ENCODE measurements at regions not wholly inside any gene's neighbourhood (a gene's known extent, or its start where the extent isn't known, plus 50 kb on each side); places are given as distances from the start of the nearest gene placed in this dataset.

- DNase-seq (ENCODE audit: low read depth) = no peak
- H3K4me3 ChIP-seq (ENCODE audit: low read depth, low read length) = no peak overlapping the region
- TF ChIP-seq, protein P1, sequence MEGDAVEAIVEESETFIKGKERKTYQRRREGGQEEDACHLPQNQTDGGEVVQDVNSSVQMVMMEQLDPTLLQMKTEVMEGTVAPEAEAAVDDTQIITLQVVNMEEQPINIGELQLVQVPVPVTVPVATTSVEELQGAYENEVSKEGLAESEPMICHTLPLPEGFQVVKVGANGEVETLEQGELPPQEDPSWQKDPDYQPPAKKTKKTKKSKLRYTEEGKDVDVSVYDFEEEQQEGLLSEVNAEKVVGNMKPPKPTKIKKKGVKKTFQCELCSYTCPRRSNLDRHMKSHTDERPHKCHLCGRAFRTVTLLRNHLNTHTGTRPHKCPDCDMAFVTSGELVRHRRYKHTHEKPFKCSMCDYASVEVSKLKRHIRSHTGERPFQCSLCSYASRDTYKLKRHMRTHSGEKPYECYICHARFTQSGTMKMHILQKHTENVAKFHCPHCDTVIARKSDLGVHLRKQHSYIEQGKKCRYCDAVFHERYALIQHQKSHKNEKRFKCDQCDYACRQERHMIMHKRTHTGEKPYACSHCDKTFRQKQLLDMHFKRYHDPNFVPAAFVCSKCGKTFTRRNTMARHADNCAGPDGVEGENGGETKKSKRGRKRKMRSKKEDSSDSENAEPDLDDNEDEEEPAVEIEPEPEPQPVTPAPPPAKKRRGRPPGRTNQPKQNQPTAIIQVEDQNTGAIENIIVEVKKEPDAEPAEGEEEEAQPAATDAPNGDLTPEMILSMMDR (IDR thresholded peaks at IDR 0.05; ENCODE audit: low read depth, low read length, missing control alignments) = no peak
These were observed 465.5 kb downstream of the INSC start for GRCh38 chr11:15580056-15580774.

DNA sequence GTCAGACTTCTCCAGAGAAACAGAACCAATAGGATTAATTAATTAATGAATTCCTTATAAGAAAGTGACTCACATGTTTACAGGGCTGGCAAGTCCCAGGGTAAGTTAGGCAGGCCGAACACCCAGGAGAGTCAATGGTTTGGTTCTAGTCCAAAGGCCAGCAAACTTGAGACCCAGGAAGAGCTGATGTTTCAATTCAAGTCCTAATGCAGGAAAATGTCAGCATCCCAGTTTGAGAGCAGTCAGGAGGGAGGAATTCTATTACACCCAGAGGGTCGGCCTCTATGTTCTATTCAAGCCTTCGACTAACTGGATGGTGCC, 466.0 kb downstream of the INSC start:
- TF ChIP-seq, protein P1 (IDR thresholded peaks at IDR 0.05; ENCODE audit: low read depth, low read length, missing control alignments) = no peak
- H3K4me3 ChIP-seq (ENCODE audit: low read depth, low read length) = no peak overlapping the region
- DNase-seq (ENCODE audit: low read depth) = no peak

DNA sequence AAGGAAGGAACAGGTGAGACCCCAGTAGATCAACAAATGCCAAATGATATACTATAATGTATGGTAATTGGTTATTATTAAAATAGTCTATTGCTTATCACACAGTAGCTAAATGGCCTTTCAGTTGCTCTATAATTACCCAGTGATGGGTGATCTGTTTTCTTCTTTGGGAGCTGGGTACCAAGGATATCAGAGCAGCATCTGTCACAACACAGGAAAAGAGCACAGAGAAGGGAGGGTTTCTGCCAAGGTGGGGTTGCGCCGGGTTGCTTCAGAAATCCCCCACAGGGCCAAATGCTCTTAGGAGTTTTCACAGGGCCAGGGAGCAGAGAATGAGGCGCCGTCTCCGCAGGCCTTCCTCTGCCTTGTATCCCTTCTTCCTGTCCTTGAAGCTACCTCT, 469.4 kb downstream of the INSC start:
- no peak for DNase-seq (ENCODE audit: low read depth)
- TF ChIP-seq, protein P1 (IDR thresholded peaks at IDR 0.05; ENCODE audit: low read depth, low read length, missing control alignments) = no peak

GRCh38 chr11:15585602-15586331, 471.0 kb downstream of the INSC start:
- TF ChIP-seq, protein P1 (IDR thresholded peaks at IDR 0.05; ENCODE audit: low read depth, low read length, missing control alignments) = no peak
- no peak overlapping the region for H3K4me3 ChIP-seq (ENCODE audit: low read depth, low read length)
- no peak for DNase-seq (ENCODE audit: low read depth)

More for the DNA sequence above, 469.4 kb downstream of the INSC start:
- no peak overlapping the region for H3K4me3 ChIP-seq (ENCODE audit: low read depth, low read length)

GRCh38 chr11:15586741-15587473, 472.2 kb downstream of the INSC start:
- no peak overlapping the region for H3K4me3 ChIP-seq (ENCODE audit: low read depth, low read length)
- TF ChIP-seq, protein P1 (IDR thresholded peaks at IDR 0.05; ENCODE audit: low read depth, low read length, missing control alignments) = no peak
- DNase-seq (ENCODE audit: low read depth) = no peak

DNA sequence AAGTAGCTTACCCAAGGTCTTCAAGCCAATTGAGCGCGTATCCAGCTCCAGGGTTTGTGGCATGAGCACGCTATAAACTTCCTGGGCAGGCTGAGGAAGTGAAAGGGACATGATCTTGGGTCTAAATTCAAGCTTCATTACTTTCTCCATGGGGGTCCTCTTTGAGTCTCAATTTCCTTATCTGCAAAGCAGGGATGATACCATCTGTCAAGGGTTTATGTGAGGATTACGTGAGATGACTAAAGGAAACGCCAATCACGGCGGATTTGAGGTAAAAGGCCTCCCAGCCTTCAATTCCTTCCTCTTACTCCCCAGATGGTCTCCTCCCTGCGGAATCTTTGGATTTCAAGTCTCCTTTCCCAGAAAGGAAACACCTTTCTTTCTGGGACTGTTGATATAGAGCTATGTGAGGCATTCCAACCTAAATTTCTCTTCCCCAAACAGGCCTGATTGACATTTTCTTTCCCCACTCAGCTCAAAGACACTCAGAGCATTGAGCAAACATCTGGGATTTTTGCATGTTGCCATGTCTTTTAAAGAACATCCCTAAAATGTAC, 474.4 kb downstream of the INSC start:
- DNase-seq (ENCODE audit: low read depth) = no peak
- no peak overlapping the region for H3K4me3 ChIP-seq (ENCODE audit: low read depth, low read length)
- TF ChIP-seq, protein P1 (IDR thresholded peaks at IDR 0.05; ENCODE audit: low read depth, low read length, missing control alignments) = no peak
